Cardiac muscle cell (in vitro differentiated cells and primary cell): ENCODE measurements at regions not wholly inside any gene's neighbourhood (a gene's known extent, or its start where the extent isn't known, plus 50 kb on each side); places are given as distances from the start of the nearest gene placed in this dataset.

Experiments
- DNase-seq, 2 donors: peaks; one replicate each; pipeline versions ENCODE4 v3.0.0 to v3.0.0-alpha.2; 2010 to 2017; ENCODE audit warnings: low read depth in 1 of 2, low spot score in 1 of 2
- H3K27ac ChIP-seq: fragments of 200-600 bp; sonication (generic); 2 replicates; pipeline ENCODE4 v1.5.1; 2016
- H3K27me3 ChIP-seq: fragments of 200-600 bp; sonication (generic); 2 replicates; pipeline ENCODE4 v1.6.0; 2016; ENCODE audit warnings: control low read depth
- H3K36me3 ChIP-seq: fragments of 200-600 bp; sonication (generic); 2 replicates; pipeline ENCODE4 v1.5.1; 2016; ENCODE audit warnings: control low read depth
- H3K4me1 ChIP-seq: fragments of 200-600 bp; sonication (generic); 2 replicates; pipeline ENCODE4 v1.8.1; 2017; ENCODE audit warnings: low read depth, mild to moderate bottlenecking, mixed run types
- H3K4me3 ChIP-seq: fragments of 200-600 bp; sonication (generic); 2 replicates; pipeline ENCODE4 v1.5.1; 2016; ENCODE audit warnings: mild to moderate bottlenecking
- H3K9me3 ChIP-seq: fragments of 200-600 bp; sonication (generic); 2 replicates; pipeline ENCODE4 v1.5.1; 2017; ENCODE audit warnings: low read depth, mild to moderate bottlenecking, control low read depth
- TF ChIP-seq, protein P1 (sequence below): IDR thresholded peaks from 2 replicates; pipeline ENCODE4 v1.5.1; 2012; ENCODE audit warnings: low read depth, mild to moderate bottlenecking, low read length

DNA sequence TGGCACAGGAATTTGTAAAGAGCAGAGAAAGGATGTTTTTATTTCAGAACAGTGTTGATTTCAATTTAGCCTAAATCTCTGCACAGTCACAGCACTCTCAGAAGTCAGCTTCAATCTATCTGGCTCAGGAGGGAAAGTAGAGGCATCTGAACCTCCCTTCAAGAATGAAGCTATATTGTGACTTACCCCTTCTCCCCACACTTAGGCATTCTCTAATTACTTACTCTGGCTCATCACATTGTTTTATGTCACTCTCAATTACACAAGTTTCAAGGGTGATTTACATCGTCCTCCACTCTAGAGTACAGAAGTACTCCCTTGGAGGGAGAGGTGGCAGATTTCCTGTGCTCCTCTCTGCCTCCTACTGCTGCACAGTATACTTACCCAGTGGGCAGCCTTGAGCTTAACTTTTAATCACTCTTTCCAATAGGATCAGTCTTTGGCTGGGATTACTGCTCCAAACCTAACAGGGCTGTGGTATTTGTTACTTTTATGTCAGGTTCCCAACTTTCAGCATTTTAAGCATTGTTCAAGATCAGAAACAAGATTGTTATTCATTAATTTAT lies 211.4 kb downstream of the AASDHPPT start:
- no peaks in the 10 kb centered on the region for H3K36me3 ChIP-seq
- TF ChIP-seq, protein P1, sequence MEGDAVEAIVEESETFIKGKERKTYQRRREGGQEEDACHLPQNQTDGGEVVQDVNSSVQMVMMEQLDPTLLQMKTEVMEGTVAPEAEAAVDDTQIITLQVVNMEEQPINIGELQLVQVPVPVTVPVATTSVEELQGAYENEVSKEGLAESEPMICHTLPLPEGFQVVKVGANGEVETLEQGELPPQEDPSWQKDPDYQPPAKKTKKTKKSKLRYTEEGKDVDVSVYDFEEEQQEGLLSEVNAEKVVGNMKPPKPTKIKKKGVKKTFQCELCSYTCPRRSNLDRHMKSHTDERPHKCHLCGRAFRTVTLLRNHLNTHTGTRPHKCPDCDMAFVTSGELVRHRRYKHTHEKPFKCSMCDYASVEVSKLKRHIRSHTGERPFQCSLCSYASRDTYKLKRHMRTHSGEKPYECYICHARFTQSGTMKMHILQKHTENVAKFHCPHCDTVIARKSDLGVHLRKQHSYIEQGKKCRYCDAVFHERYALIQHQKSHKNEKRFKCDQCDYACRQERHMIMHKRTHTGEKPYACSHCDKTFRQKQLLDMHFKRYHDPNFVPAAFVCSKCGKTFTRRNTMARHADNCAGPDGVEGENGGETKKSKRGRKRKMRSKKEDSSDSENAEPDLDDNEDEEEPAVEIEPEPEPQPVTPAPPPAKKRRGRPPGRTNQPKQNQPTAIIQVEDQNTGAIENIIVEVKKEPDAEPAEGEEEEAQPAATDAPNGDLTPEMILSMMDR: no peak
- no peaks in the 10 kb centered on the region for H3K9me3 ChIP-seq
- no peaks in the 10 kb centered on the region for H3K27me3 ChIP-seq
- H3K4me3 ChIP-seq: no peak overlapping the region
- DNase-seq: no peak
- H3K4me1 ChIP-seq: peaks cover 11% of the 10 kb centered on the region
- no peak overlapping the region for H3K27ac ChIP-seq

- H3K36me3 ChIP-seq: no peaks in the 10 kb centered on the region
- DNase-seq: no peak
- TF ChIP-seq, protein P1: no peak
- H3K4me1 ChIP-seq: no peaks in the 10 kb centered on the region
- no peak overlapping the region for H3K27ac ChIP-seq
- H3K9me3 ChIP-seq: no peaks in the 10 kb centered on the region
- no peaks in the 10 kb centered on the region for H3K27me3 ChIP-seq
- H3K4me3 ChIP-seq: no peak overlapping the region
These were observed 215.1 kb downstream of the AASDHPPT start for GRCh38 chr11:106292526-106292925.

DNA sequence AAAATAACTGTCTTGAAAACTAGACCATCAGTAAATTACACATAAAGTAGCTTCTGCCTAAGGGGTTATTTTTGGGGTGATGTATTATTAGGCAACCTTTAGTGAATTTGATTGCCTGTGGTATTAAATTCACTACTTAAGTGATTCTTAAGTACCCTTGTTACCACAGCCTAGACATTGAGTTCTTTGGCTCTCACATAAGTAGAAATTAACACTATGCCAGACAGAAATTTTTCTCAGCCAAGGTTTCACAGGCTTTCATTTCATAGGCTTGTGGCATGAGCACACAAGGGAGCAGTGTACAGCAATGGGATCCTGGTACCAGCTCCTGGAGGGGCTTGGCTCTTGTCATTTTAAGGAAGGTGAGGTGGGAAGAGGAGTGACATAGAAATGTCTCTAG lies 218.5 kb downstream of the AASDHPPT start:
- Histone ChIP-seq H3K4me1 (no peaks in the 10 kb centered on the region), H3K27ac (no peak overlapping the region), H3K9me3 (no peaks in the 10 kb centered on the region), H3K4me3 (no peak overlapping the region), H3K36me3 (no peaks in the 10 kb centered on the region), H3K27me3 (no peaks in the 10 kb centered on the region)
- TF ChIP-seq, protein P1: no peak
- DNase-seq: no peak

DNA sequence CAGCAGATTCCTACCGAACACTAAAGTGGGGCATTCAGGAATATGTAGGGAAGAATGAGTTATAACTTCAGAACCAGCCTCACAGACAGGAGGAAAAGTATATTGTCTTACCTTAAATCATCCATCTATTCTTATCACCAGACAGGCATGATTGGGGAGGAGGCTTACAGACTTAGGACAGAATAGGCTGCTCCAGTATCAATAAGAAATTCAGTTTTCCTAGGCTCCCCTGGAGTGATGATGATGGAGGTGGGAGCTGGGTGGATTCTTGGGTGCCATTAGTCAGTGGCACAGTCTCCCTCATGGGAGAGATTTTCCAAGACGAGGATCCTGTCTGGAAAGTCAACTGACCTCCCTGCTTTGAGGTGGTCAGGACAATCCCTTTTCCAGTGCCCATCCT lies 225.0 kb downstream of the AASDHPPT start:
- DNase-seq: no peak
- TF ChIP-seq, protein P1: no peak
- H3K4me3 ChIP-seq: no peak overlapping the region
- no peaks in the 10 kb centered on the region for H3K36me3 ChIP-seq
- no peak overlapping the region for H3K27ac ChIP-seq
- no peaks in the 10 kb centered on the region for H3K27me3 ChIP-seq
- no peaks in the 10 kb centered on the region for H3K4me1 ChIP-seq
- H3K9me3 ChIP-seq: no peaks in the 10 kb centered on the region

DNA sequence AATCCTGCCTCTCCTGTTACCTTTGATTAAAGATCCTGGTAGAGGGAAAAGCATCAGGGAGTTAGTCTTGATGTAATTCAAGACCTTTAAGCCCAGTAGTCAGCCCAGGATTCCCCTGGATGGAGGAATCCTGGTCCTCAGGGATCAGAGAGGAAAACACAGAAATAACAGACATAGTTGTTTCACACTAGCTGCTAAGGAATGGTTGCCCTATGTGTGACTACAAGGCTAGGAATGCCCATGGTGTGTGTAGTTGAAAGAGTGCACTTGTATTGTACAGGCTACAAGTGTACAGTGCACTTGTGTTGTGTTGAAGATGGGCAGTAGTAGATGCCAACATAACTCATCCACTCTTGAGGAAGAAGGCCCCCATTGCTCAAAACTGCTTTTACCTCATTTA lies 226.8 kb downstream of the AASDHPPT start:
- Histone ChIP-seq H3K27me3 (no peaks in the 10 kb centered on the region), H3K9me3 (no peaks in the 10 kb centered on the region), H3K36me3 (no peaks in the 10 kb centered on the region), H3K4me1 (no peaks in the 10 kb centered on the region), H3K4me3 (no peak overlapping the region), H3K27ac (no peak overlapping the region)
- DNase-seq: peak in 1 of 2 donors; percentile 47
- TF ChIP-seq, protein P1: no peak

DNA sequence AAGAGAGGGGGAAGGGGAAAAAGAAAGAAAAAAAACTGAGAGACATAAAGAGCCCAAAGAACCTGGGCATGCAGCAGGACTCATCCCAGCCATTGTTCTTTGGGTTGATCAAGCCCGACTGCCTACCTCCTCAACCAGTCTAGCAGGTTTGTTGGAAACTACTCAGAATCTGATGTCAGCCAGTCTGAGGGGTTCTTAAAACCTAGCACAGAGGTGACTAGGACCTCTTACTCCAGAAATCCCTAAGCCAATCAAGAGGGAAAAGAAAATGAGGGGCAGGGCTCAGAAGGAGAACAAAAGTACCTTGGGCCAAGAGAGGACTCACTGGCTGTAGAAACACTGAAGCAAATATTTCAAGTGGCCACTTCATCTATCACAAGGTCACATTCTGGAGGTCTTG lies 228.0 kb downstream of the AASDHPPT start:
- TF ChIP-seq, protein P1: no peak
- Histone ChIP-seq H3K36me3 (no peaks in the 10 kb centered on the region), H3K4me1 (no peaks in the 10 kb centered on the region), H3K4me3 (no peak overlapping the region), H3K9me3 (no peaks in the 10 kb centered on the region), H3K27ac (no peak overlapping the region), H3K27me3 (no peaks in the 10 kb centered on the region)
- peak in 1 of 2 donors; percentile 33 for DNase-seq
